ENCODE measurements at regions not wholly inside any gene's neighbourhood (a gene's known extent, or its start where the extent isn't known, plus 50 kb on each side); places are given as distances from the start of the nearest gene placed in this dataset.

DNA sequence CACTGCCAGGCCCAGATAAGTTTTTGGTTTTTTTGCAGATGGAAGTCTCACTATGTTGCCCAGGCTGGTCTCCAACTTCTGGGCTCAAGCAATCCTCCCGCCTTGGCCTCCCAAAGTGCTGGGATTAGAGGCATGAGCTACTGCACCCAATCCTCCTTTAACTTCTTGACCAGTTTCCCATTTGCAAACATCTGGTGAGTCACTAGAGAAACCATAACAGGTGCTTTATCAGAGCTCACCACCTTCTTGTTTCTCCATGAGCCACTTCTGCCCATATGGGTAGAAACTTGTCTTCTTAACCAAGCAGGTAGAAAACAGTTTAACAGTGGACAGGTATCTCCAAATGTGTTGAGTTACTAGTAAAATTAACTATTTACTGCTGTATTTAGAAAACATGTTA, 128.4 kb upstream of the AP1S2 start:
- TF ChIP-seq, protein P1, sequence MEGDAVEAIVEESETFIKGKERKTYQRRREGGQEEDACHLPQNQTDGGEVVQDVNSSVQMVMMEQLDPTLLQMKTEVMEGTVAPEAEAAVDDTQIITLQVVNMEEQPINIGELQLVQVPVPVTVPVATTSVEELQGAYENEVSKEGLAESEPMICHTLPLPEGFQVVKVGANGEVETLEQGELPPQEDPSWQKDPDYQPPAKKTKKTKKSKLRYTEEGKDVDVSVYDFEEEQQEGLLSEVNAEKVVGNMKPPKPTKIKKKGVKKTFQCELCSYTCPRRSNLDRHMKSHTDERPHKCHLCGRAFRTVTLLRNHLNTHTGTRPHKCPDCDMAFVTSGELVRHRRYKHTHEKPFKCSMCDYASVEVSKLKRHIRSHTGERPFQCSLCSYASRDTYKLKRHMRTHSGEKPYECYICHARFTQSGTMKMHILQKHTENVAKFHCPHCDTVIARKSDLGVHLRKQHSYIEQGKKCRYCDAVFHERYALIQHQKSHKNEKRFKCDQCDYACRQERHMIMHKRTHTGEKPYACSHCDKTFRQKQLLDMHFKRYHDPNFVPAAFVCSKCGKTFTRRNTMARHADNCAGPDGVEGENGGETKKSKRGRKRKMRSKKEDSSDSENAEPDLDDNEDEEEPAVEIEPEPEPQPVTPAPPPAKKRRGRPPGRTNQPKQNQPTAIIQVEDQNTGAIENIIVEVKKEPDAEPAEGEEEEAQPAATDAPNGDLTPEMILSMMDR (conservative IDR thresholded peaks at IDR 0.05; ENCODE audit: low read length) = no peak
- TF ChIP-seq EZH2phosphoT487 (IDR thresholded peaks at IDR 0.05; ENCODE audit: borderline replicate concordance, low read depth, low read length) = no peak
